H9 (cell line): ENCODE measurements at regions not wholly inside any gene's neighbourhood (a gene's known extent, or its start where the extent isn't known, plus 50 kb on each side); places are given as distances from the start of the nearest gene placed in this dataset.

ENCODE experiments used
- DNase-seq: peaks from one replicate; pipeline ENCODE4 v3.0.0-alpha.2; 2017
- H2AFZ ChIP-seq: one replicate; pipeline ENCODE4 v1.6.1; 2013; ENCODE audit warnings: mild to moderate bottlenecking, low read length, control low read depth, moderate library complexity
- H2AK5ac ChIP-seq: 2 replicates; pipeline ENCODE4 v1.6.1; 2013; ENCODE audit warnings: low read length, control low read depth, mixed read lengths; ENCODE audit not compliant: insufficient read length
- H2BK120ac ChIP-seq: one replicate; pipeline ENCODE4 v1.6.1; 2013; ENCODE audit warnings: low read depth, mild to moderate bottlenecking, low read length, control low read depth, inconsistent platforms; ENCODE audit not compliant: poor library complexity, severe bottlenecking
- H2BK12ac ChIP-seq: 2 replicates; pipeline ENCODE4 v1.6.1; 2013; ENCODE audit warnings: low read length, control low read depth, mixed read lengths, low read depth; ENCODE audit not compliant: insufficient read length
- H2BK15ac ChIP-seq: 2 replicates; pipeline ENCODE4 v1.6.1; 2013; ENCODE audit warnings: low read depth, low read length, control low read depth
- H2BK20ac ChIP-seq: one replicate; pipeline ENCODE4 v1.6.1; 2013; ENCODE audit warnings: low read depth, mild to moderate bottlenecking, low read length, control low read depth, inconsistent platforms; ENCODE audit not compliant: poor library complexity, severe bottlenecking
- H2BK5ac ChIP-seq: 2 replicates; pipeline ENCODE4 v1.6.1; 2013; ENCODE audit warnings: low read length, control low read depth, mixed read lengths; ENCODE audit not compliant: insufficient read length
- H3K14ac ChIP-seq: 2 replicates; pipeline ENCODE4 v1.6.1; 2013; ENCODE audit warnings: low read length, control low read depth; ENCODE audit not compliant: insufficient read depth
- H3K18ac ChIP-seq: 2 replicates; pipeline ENCODE4 v1.6.1; 2013; ENCODE audit warnings: low read depth, mild to moderate bottlenecking, mixed read lengths, low read length, control low read depth; ENCODE audit not compliant: insufficient read length
- H3K23ac ChIP-seq: 2 replicates; pipeline ENCODE4 v1.6.1; 2013; ENCODE audit warnings: low read length, control low read depth, mixed read lengths, low read depth; ENCODE audit not compliant: insufficient read length
- H3K23me2 ChIP-seq: 2 replicates; pipeline ENCODE4 v1.6.1; 2013; ENCODE audit warnings: low read depth, mild to moderate bottlenecking, mixed read lengths, low read length, control low read depth; ENCODE audit not compliant: insufficient read length, poor library complexity, severe bottlenecking
- H3K27ac ChIP-seq: 2 replicates; pipeline ENCODE4 v1.5.1; 2013; ENCODE audit warnings: low read length, control low read depth, mixed read lengths, low read depth; ENCODE audit not compliant: insufficient read length
- H3K27me3 ChIP-seq: 2 replicates; pipeline ENCODE4 v1.6.1; 2013; ENCODE audit warnings: low read length, control low read depth, inconsistent platforms; ENCODE audit not compliant: insufficient read depth
- H3K4ac ChIP-seq: 2 replicates; pipeline ENCODE4 v1.6.1; 2013; ENCODE audit warnings: low read depth, mild to moderate bottlenecking, control low read depth, inconsistent platforms, low read length, moderate library complexity
- H3K4me1 ChIP-seq: 2 replicates; pipeline ENCODE4 v1.6.1; 2013; ENCODE audit warnings: low read length, control low read depth, inconsistent platforms; ENCODE audit not compliant: insufficient read depth
- H3K4me2 ChIP-seq: 2 replicates; pipeline ENCODE4 v1.6.1; 2013; ENCODE audit warnings: low read length, control low read depth, mixed read lengths; ENCODE audit not compliant: insufficient read length, insufficient read depth
- H3K56ac ChIP-seq: 2 replicates; pipeline ENCODE4 v1.6.1; 2013; ENCODE audit warnings: low read depth, mild to moderate bottlenecking, mixed read lengths, low read length, control low read depth; ENCODE audit not compliant: insufficient read length
- H3K79me1 ChIP-seq: 2 replicates; pipeline ENCODE4 v1.6.1; 2013; ENCODE audit warnings: low read depth, mild to moderate bottlenecking, moderate library complexity, low read length, control low read depth, inconsistent platforms; ENCODE audit not compliant: insufficient read depth, poor library complexity, severe bottlenecking
- H3K79me2 ChIP-seq: 2 replicates; pipeline ENCODE4 v1.6.1; 2013; ENCODE audit warnings: low read length, control low read depth, inconsistent platforms; ENCODE audit not compliant: insufficient read depth
- H3K9ac ChIP-seq: 2 replicates; pipeline ENCODE4 v1.6.1; 2013; ENCODE audit warnings: low read length, control low read depth, mixed read lengths; ENCODE audit not compliant: insufficient read length; ENCODE audit errors: extremely low read depth
- H3K9me3 ChIP-seq: one replicate; pipeline ENCODE4 v1.6.1; 2013; ENCODE audit warnings: low read depth, low read length, inconsistent platforms; ENCODE audit not compliant: control insufficient read depth
- H3T11ph ChIP-seq: one replicate; pipeline ENCODE4 v1.6.1; 2013; ENCODE audit warnings: mild to moderate bottlenecking, low read length, control low read depth, inconsistent platforms
- H4K20me1 ChIP-seq: one replicate; pipeline ENCODE4 v1.6.1; 2013; ENCODE audit not compliant: control insufficient read depth, insufficient read length, insufficient read depth
- H4K5ac ChIP-seq: 2 replicates; pipeline ENCODE4 v1.6.1; 2013; ENCODE audit warnings: low read depth, mild to moderate bottlenecking, mixed read lengths, low read length, control low read depth; ENCODE audit not compliant: insufficient read length
- H4K8ac ChIP-seq: replicated peaks from 2 replicates; pipeline ENCODE4 v1.6.1; 2013; ENCODE audit warnings: low read length, control low read depth, mixed read lengths, low read depth; ENCODE audit not compliant: insufficient read length
- H4K91ac ChIP-seq: 2 replicates; pipeline ENCODE4 v1.6.1; 2013; ENCODE audit warnings: low read depth, mild to moderate bottlenecking, moderate library complexity, mixed read lengths, low read length, control low read depth; ENCODE audit not compliant: insufficient read length
- H3K27ac Mint-ChIP-seq, 3 experiments: 2 replicates in 2 of 3; 3 replicates in 1 of 3; pipeline ENCODE4 v1.8.0; 2020 to 2021; ENCODE audit warnings: mixed read lengths in 3 of 3, mild to moderate bottlenecking in 1 of 3, moderate library complexity in 1 of 3
- H3K27me3 Mint-ChIP-seq: 2 replicates; pipeline ENCODE4 v1.8.0; 2021; ENCODE audit warnings: low read depth, mild to moderate bottlenecking, moderate library complexity, mixed read lengths
- H3K36me3 Mint-ChIP-seq, 3 experiments: 2 replicates in 2 of 3; 3 replicates in 1 of 3; pipeline ENCODE4 v1.8.0; 2020 to 2021; ENCODE audit warnings: low read depth in 3 of 3, mixed read lengths in 3 of 3; ENCODE audit not compliant: insufficient read depth in 1 of 3
- H3K4me1 Mint-ChIP-seq, 2 experiments: 2 replicates each; pipeline ENCODE4 v1.8.0; 2020; ENCODE audit warnings: mixed read lengths in 2 of 2
- H3K4me3 Mint-ChIP-seq, 2 experiments: 2 replicates in 1 of 2; 3 replicates in 1 of 2; pipeline ENCODE4 v1.8.0; 2020 to 2021; ENCODE audit warnings: mild to moderate bottlenecking in 2 of 2, mixed read lengths in 2 of 2, moderate library complexity in 1 of 2
- H3K9me3 Mint-ChIP-seq, 2 experiments: 2 replicates in 1 of 2; 3 replicates in 1 of 2; pipeline ENCODE4 v1.8.0; 2020; ENCODE audit warnings: mild to moderate bottlenecking in 2 of 2, mixed read lengths in 2 of 2, moderate library complexity in 1 of 2
- WGBS: extraction: QIAGEN DNeasy Blood & Tissue Kit; methylation state at CpG from one replicate; pipeline ENCODE4 v1.1.7; 2013; ENCODE audit warnings: missing lambda C conversion rate, low lambda C conversion rate, mixed read lengths; ENCODE audit not compliant: insufficient read length; ENCODE audit errors: extremely low coverage; 5-methylcytosine and 5-hydroxymethylcytosine counted together
- TF ChIP-seq, protein P1 (sequence below): fragments of 200-600 bp; sonication (generic); conservative IDR thresholded peaks from 3 replicates; pipeline ENCODE4 v1.8.0; 2021; ENCODE audit warnings: antibody characterized with exemption, mild to moderate bottlenecking

DNA sequence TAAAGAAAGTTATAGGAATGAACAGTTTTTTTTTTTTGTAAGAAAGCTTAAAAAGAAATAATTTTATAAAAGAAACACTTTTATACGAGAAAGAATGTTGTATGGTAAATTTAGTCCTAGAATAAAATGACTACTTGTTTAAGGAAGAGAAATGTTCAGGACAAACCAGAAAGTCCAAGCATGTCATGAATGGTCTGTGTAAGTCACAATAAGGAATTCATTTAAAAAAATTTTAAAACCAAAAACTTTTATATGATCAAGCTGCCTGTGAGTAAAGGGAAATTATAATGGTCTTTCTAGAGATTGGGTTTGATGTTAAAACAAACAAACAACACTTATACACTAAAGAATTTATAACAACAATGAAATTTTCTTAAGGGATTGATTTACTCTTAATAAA is 858.9 kb upstream of the PCDH7 start:
- Histone ChIP-seq H3K4me1 (no peaks in the 10 kb centered on the region; the same call in 1 of the 2 replicates), H3K79me2 (no peaks in the 10 kb centered on the region), H3K23me2 (no peaks in the 10 kb centered on the region), H3K27me3 (no peaks in the 10 kb centered on the region), H2AFZ (no peak overlapping the region), H2BK20ac (no peak overlapping the region), H3K4me2 (no peak overlapping the region), H3K18ac (no peak overlapping the region), H3K79me1 (no peaks in the 10 kb centered on the region), H4K91ac (no peak overlapping the region), H3K23ac (no peak overlapping the region), H4K5ac (no peak overlapping the region), H4K8ac (no peak overlapping the region), H3K27ac (no peak overlapping the region), H2BK5ac (no peak overlapping the region), H3K9ac (no peak overlapping the region), H3T11ph (no peak overlapping the region), H2BK12ac (no peak overlapping the region), H2BK15ac (no peak overlapping the region), H3K4ac (no peak overlapping the region), H4K20me1 (no peaks in the 10 kb centered on the region), H3K14ac (no peak overlapping the region), H2BK120ac (no peak overlapping the region), H3K9me3 (peaks cover 5% of the 10 kb centered on the region), H2AK5ac (no peak overlapping the region), H3K56ac (no peak overlapping the region)
- peaks cover 56 to 57% of the 10 kb centered on the region in 2 experiments for H3K9me3 Mint-ChIP-seq
- TF ChIP-seq, protein P1, sequence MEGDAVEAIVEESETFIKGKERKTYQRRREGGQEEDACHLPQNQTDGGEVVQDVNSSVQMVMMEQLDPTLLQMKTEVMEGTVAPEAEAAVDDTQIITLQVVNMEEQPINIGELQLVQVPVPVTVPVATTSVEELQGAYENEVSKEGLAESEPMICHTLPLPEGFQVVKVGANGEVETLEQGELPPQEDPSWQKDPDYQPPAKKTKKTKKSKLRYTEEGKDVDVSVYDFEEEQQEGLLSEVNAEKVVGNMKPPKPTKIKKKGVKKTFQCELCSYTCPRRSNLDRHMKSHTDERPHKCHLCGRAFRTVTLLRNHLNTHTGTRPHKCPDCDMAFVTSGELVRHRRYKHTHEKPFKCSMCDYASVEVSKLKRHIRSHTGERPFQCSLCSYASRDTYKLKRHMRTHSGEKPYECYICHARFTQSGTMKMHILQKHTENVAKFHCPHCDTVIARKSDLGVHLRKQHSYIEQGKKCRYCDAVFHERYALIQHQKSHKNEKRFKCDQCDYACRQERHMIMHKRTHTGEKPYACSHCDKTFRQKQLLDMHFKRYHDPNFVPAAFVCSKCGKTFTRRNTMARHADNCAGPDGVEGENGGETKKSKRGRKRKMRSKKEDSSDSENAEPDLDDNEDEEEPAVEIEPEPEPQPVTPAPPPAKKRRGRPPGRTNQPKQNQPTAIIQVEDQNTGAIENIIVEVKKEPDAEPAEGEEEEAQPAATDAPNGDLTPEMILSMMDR: no peak
- no peak for DNase-seq
- H3K4me3 Mint-ChIP-seq: no peak overlapping the region
- no peaks in the 10 kb centered on the region for H3K27me3 Mint-ChIP-seq
- WGBS: no CpG with 5 or more reads among the region's 1 CpG
- H3K36me3 Mint-ChIP-seq: peaks cover 25 to 48% (median 34%) of the 10 kb centered on the region in 3 experiments
- H3K4me1 Mint-ChIP-seq: peaks cover 10 to 23% of the 10 kb centered on the region in 2 experiments
- H3K27ac Mint-ChIP-seq: no peak overlapping the region
